ENCODE measurements at regions not wholly inside any gene's neighbourhood (a gene's known extent, or its start where the extent isn't known, plus 50 kb on each side); places are given as distances from the start of the nearest gene placed in this dataset.

DNA sequence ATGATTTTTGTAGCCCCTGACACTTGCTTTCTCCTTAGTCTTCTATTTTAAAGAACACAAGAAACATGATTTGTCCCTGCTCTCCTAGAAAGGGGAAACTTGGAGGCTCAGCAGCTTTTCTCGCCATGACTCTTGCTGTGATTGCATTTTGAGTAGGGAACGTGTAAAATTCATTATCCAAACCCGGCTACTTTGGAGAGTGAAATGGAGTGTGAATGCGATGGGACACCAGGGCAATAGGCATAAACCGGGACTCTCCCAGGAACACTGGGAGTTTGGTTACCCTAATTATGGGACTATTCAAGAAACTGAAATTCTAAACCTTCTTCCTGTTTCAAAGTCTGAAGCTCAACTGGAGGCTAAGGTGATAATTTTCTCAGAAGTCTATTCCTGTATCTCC lies 181.7 kb upstream of the RFC3 start:
- no peak for DNase-seq
- no peak overlapping the region for H4K91ac ChIP-seq (ENCODE audit: insufficient read length, low read depth, low read length)
- H3K4me3 Mint-ChIP-seq = no peak overlapping the region
- H2AFZ ChIP-seq (ENCODE audit: low read length) = no peak overlapping the region
- H3K79me2 ChIP-seq (ENCODE audit: insufficient read depth, low read length) = no peaks in the 10 kb centered on the region
- H4K8ac ChIP-seq (replicated peaks; ENCODE audit: insufficient read length, low read depth, low read length) = no peak overlapping the region
- no peak overlapping the region for H4K5ac ChIP-seq (ENCODE audit: insufficient read length, low read depth, low read length)
- H3K27me3 ChIP-seq (ENCODE audit: insufficient read depth, low read length) = no peaks in the 10 kb centered on the region
- H4K20me1 ChIP-seq (ENCODE audit: control insufficient read depth, insufficient read depth, insufficient read length) = no peaks in the 10 kb centered on the region
- no peaks in the 10 kb centered on the region for H3K23me2 ChIP-seq (ENCODE audit: insufficient read length, low read depth, low read length, poor library complexity, severe bottlenecking)
- H2BK20ac ChIP-seq (ENCODE audit: low read depth, low read length, poor library complexity, severe bottlenecking) = no peak overlapping the region
- H3K27me3 Mint-ChIP-seq (ENCODE audit: low read depth) = no peaks in the 10 kb centered on the region; the same call in 1 of the 2 replicates
- H3K18ac ChIP-seq (ENCODE audit: insufficient read length, low read depth, low read length) = no peak overlapping the region
- H2BK5ac ChIP-seq (ENCODE audit: insufficient read length, low read length) = no peak overlapping the region
- no peak overlapping the region for H3K4ac ChIP-seq (ENCODE audit: low read depth, low read length)
- no peaks in the 10 kb centered on the region for H3K36me3 Mint-ChIP-seq (ENCODE audit: insufficient read depth in 1 of 3, low read depth in 3 of 3)
- no peak overlapping the region for H3T11ph ChIP-seq (ENCODE audit: low read length)
- TF ChIP-seq, protein P1, sequence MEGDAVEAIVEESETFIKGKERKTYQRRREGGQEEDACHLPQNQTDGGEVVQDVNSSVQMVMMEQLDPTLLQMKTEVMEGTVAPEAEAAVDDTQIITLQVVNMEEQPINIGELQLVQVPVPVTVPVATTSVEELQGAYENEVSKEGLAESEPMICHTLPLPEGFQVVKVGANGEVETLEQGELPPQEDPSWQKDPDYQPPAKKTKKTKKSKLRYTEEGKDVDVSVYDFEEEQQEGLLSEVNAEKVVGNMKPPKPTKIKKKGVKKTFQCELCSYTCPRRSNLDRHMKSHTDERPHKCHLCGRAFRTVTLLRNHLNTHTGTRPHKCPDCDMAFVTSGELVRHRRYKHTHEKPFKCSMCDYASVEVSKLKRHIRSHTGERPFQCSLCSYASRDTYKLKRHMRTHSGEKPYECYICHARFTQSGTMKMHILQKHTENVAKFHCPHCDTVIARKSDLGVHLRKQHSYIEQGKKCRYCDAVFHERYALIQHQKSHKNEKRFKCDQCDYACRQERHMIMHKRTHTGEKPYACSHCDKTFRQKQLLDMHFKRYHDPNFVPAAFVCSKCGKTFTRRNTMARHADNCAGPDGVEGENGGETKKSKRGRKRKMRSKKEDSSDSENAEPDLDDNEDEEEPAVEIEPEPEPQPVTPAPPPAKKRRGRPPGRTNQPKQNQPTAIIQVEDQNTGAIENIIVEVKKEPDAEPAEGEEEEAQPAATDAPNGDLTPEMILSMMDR (conservative IDR thresholded peaks at IDR 0.05) = no peak
- no peak overlapping the region for H3K14ac ChIP-seq (ENCODE audit: insufficient read depth, low read length)
- H2BK120ac ChIP-seq (ENCODE audit: low read depth, low read length, poor library complexity, severe bottlenecking) = no peak overlapping the region
- no peak overlapping the region for H3K4me2 ChIP-seq (ENCODE audit: insufficient read depth, insufficient read length, low read length)
- no peak overlapping the region for H3K56ac ChIP-seq (ENCODE audit: insufficient read length, low read depth, low read length)
- H3K4me1 Mint-ChIP-seq = peaks cover 43 to 61% of the 10 kb centered on the region in 2 experiments
- H3K23ac ChIP-seq (ENCODE audit: insufficient read length, low read depth, low read length) = no peak overlapping the region
- H2BK15ac ChIP-seq (ENCODE audit: low read depth, low read length) = no peak overlapping the region
- H3K27ac Mint-ChIP-seq = no peak overlapping the region
- no peak overlapping the region for H3K9ac ChIP-seq (ENCODE audit: extremely low read depth, insufficient read length, low read length)
- H2AK5ac ChIP-seq (ENCODE audit: insufficient read length, low read length) = no peak overlapping the region
- peaks cover 12% of the 10 kb centered on the region for H3K4me1 ChIP-seq (ENCODE audit: insufficient read depth, low read length)
- no peaks in the 10 kb centered on the region for H3K9me3 Mint-ChIP-seq
- no peaks in the 10 kb centered on the region for H3K9me3 ChIP-seq (ENCODE audit: control insufficient read depth, low read depth, low read length)
- no peak overlapping the region for H2BK12ac ChIP-seq (ENCODE audit: insufficient read length, low read depth, low read length)
- H3K27ac ChIP-seq (ENCODE audit: insufficient read length, low read depth, low read length) = no peak overlapping the region
- no peaks in the 10 kb centered on the region for H3K79me1 ChIP-seq (ENCODE audit: insufficient read depth, low read depth, low read length, poor library complexity, severe bottlenecking)
- WGBS (ENCODE audit: extremely low coverage, insufficient read length, low lambda C conversion rate) = no CpG with 5 or more reads among the region's 5 CpGs
